ENCODE measurements at regions not wholly inside any gene's neighbourhood (a gene's known extent, or its start where the extent isn't known, plus 50 kb on each side); places are given as distances from the start of the nearest gene placed in this dataset.

GRCh38 chr18:44123743-44124142, 556.9 kb upstream of the SETBP1 start (continued):
- TF ChIP-seq ZNF223 (tag by site-specific recombination; IDR thresholded peaks at IDR 0.05) (no peak), ZBTB20 (tag by site-specific recombination; IDR thresholded peaks at IDR 0.05) (no peak), ZNF354C (tag by site-specific recombination; IDR thresholded peaks at IDR 0.05; ENCODE audit: borderline replicate concordance, low read depth) (no peak), OSR2 (tag by site-specific recombination; IDR thresholded peaks at IDR 0.05) (no peak)

GRCh38 chr18:44125446-44125845, 555.2 kb upstream of the SETBP1 start:
- CTCF ChIA-PET = no interaction called here
- H3K36me3 ChIP-seq (ENCODE audit: control insufficient read depth in 2 of 2, insufficient read depth in 1 of 2, low read length in 2 of 2) = no peaks in the 10 kb centered on the region

GRCh38 chr18:44126598-44126997, 554.1 kb upstream of the SETBP1 start:
- CTCF ChIA-PET = interaction anchor here (0.6 kb wide), 1 partner anchor 81 kb away, joined by 4 read pairs; no protein-coding TSS in a partner anchor
- Histone ChIP-seq H3K9me3 (ENCODE audit: control insufficient read depth, insufficient read depth, low read depth, low read length) (no peaks in the 10 kb centered on the region), H3K36me3 (ENCODE audit: control insufficient read depth in 2 of 2, insufficient read depth in 1 of 2, low read length in 2 of 2) (no peaks in the 10 kb centered on the region), H3K27ac (ENCODE audit: extremely low read depth, low read depth, low read length) (no peak overlapping the region), H3K4me3 (ENCODE audit: low read depth, low read length) (no peak overlapping the region), H3K4me1 (ENCODE audit: control insufficient read depth, insufficient read depth, low read length) (no peaks in the 10 kb centered on the region)
- TF ChIP-seq ZNF518A (tag by site-specific recombination; conservative IDR thresholded peaks at IDR 0.05; ENCODE audit: low read depth) (no peak), ZNF350 (tag by site-specific recombination; IDR thresholded peaks at IDR 0.05) (no peak), KLF16 (tag by site-specific recombination; IDR thresholded peaks at IDR 0.05) (no peak)
- POLR2A ChIA-PET = no interaction called here

More at GRCh38 chr18:44125446-44125845, 555.2 kb upstream of the SETBP1 start:
- Histone ChIP-seq H3K4me3 (ENCODE audit: low read depth, low read length) (no peak overlapping the region), H3K9me3 (ENCODE audit: control insufficient read depth, insufficient read depth, low read depth, low read length) (no peaks in the 10 kb centered on the region), H3K4me1 (ENCODE audit: control insufficient read depth, insufficient read depth, low read length) (no peaks in the 10 kb centered on the region), H3K27ac (ENCODE audit: extremely low read depth, low read depth, low read length) (no peak overlapping the region)
- TF ChIP-seq ZNF544 (tag by site-specific recombination; IDR thresholded peaks at IDR 0.05) (no peak), ZNF48 (tag by site-specific recombination; IDR thresholded peaks at IDR 0.05) (no peak), PRDM2 (tag by site-specific recombination; IDR thresholded peaks at IDR 0.05; ENCODE audit: borderline replicate concordance) (no peak), ZNF707 (tag by site-specific recombination; IDR thresholded peaks at IDR 0.05) (no peak), ZNF571 (tag by site-specific recombination; IDR thresholded peaks at IDR 0.05) (no peak), ZFP37 (tag by site-specific recombination; IDR thresholded peaks at IDR 0.05) (no peak), ZNF362 (tag by site-specific recombination; IDR thresholded peaks at IDR 0.05) (no peak)
- POLR2A ChIA-PET = no interaction called here

Data from HEK293 (cell line).